CD4-positive, alpha-beta T cell (primary cell): ENCODE measurements at regions not wholly inside any gene's neighbourhood (a gene's known extent, or its start where the extent isn't known, plus 50 kb on each side); places are given as distances from the start of the nearest gene placed in this dataset.

ENCODE experiments used
- ATAC-seq: fragments of 200-7000 bp; cut with Tn5 transposase; one replicate; pipeline ENCODE4 v1.10.0; 2022; ENCODE audit warnings: mild to moderate bottlenecking; ENCODE audit not compliant: poor library complexity
- CTCF ChIA-PET: fragments of 350-600 bp; sonication (Branson Sonifier 250); formaldehyde crosslinking; loops from one replicate; lab custom pipeline; 2021; ENCODE audit warnings: antibody characterized with exemption, inconsistent platforms; lab: Charles Lee
- POLR2A ChIA-PET: fragments of 350-600 bp; sonication (Branson Sonifier 250); formaldehyde crosslinking; loops from one replicate; lab custom pipeline; 2021; ENCODE audit warnings: antibody characterized with exemption, inconsistent platforms; lab: Charles Lee
- DNase-seq, 14 experiments: peaks; one replicate each; pipeline ENCODE4 v3.0.0-alpha.2; 2013 to 2020; ENCODE audit warnings: mixed read lengths in 2 of 14
- H3K27ac ChIP-seq, 2 donors: one replicate each; pipeline versions ENCODE4 v1.5.1 to v1.7.0; 2013; ENCODE audit warnings: low read length in 2 of 2, low read depth in 1 of 2, mild to moderate bottlenecking in 1 of 2
- H3K27me3 ChIP-seq, 2 experiments: 1 replicate in 1 of 2; 2 replicates in 1 of 2; pipeline versions ENCODE4 v1.6.1 to v1.7.0; 2013; ENCODE audit warnings: low read length in 2 of 2, control low read depth in 1 of 2, mild to moderate bottlenecking in 1 of 2, moderate library complexity in 1 of 2; ENCODE audit not compliant: insufficient read depth in 2 of 2, control insufficient read depth in 1 of 2
- H3K36me3 ChIP-seq: one replicate; pipeline ENCODE4 v1.6.1; 2013; ENCODE audit warnings: low read length, control low read depth; ENCODE audit not compliant: insufficient read depth
- H3K4me1 ChIP-seq: one replicate; pipeline ENCODE4 v1.6.1; 2013; ENCODE audit warnings: low read length, control low read depth; ENCODE audit not compliant: insufficient read depth
- H3K4me3 ChIP-seq: one replicate; pipeline ENCODE4 v1.5.1; 2013; ENCODE audit warnings: mild to moderate bottlenecking, low read length, moderate library complexity
- H3K9me3 ChIP-seq, 2 experiments: 1 replicate in 1 of 2; 2 replicates in 1 of 2; pipeline versions ENCODE4 v1.6.1 to v1.7.0; 2013; ENCODE audit warnings: low read length in 2 of 2, mild to moderate bottlenecking in 2 of 2, control low read depth in 1 of 2, moderate library complexity in 1 of 2; ENCODE audit not compliant: control insufficient read depth in 1 of 2, insufficient read depth in 1 of 2
- H3K27ac Mint-ChIP-seq: one replicate; pipeline ENCODE4 v1.8.0; 2020; ENCODE audit warnings: mixed read lengths
- H3K27me3 Mint-ChIP-seq: one replicate; pipeline ENCODE4 v1.8.0; 2021; ENCODE audit warnings: mixed read lengths
- H3K36me3 Mint-ChIP-seq: one replicate; pipeline ENCODE4 v1.8.0; 2021; ENCODE audit warnings: low read depth, mixed read lengths
- H3K4me1 Mint-ChIP-seq: one replicate; pipeline ENCODE4 v1.8.0; 2021; ENCODE audit warnings: low read depth, mixed read lengths
- H3K4me3 Mint-ChIP-seq: one replicate; pipeline ENCODE4 v1.8.0; 2020; ENCODE audit warnings: mild to moderate bottlenecking, mixed read lengths
- H3K9me3 Mint-ChIP-seq: one replicate; pipeline ENCODE4 v1.8.0; 2020; ENCODE audit warnings: mixed read lengths
- CTCF ChIP-seq: fragments of 200-600 bp; IDR thresholded peaks from one replicate; pipeline ENCODE4 v1.8.0; 2022; ENCODE audit warnings: antibody characterized with exemption, mild to moderate bottlenecking
- intact Hi-C, 2 experiments: fragments of 100-400 bp; cut with DNase I in 1 of 2; cut with micrococcal nuclease in 1 of 2; formaldehyde crosslinking; loops; one replicate each; pipeline versions ENCODE4 v1.15.1 to v1.9.0; 2023 to 2025; cut with DNase I, micrococcal nuclease

GRCh38 chr16:5647051-5647450, 549.5 kb upstream of the EEF2KMT start:
- Histone ChIP-seq H3K27ac (no peak overlapping the region), H3K36me3 (no peaks in the 10 kb centered on the region), H3K27me3 (no peaks in the 10 kb centered on the region), H3K4me1 (no peaks in the 10 kb centered on the region), H3K4me3 (no peak overlapping the region), H3K9me3 (no peaks in the 10 kb centered on the region)
- no peaks in the 10 kb centered on the region for H3K4me1 Mint-ChIP-seq
- ATAC-seq (no peak), DNase-seq (no peak)
- peaks cover 3% of the 10 kb centered on the region for H3K27me3 Mint-ChIP-seq
- H3K4me3 Mint-ChIP-seq, result no peak overlapping the region
- no peaks in the 10 kb centered on the region for H3K36me3 Mint-ChIP-seq
- CTCF ChIA-PET, result no interaction called here
- no peaks in the 10 kb centered on the region for H3K9me3 Mint-ChIP-seq
- no peak overlapping the region for H3K27ac Mint-ChIP-seq
- TF ChIP-seq CTCF, result no peak
- intact Hi-C loops, result no loop called here
- POLR2A ChIA-PET, result no interaction called here

- Mint-ChIP-seq H3K4me3 (no peak overlapping the region), H3K4me1 (no peaks in the 10 kb centered on the region), H3K9me3 (no peaks in the 10 kb centered on the region), H3K27me3 (peaks cover 3% of the 10 kb centered on the region), H3K36me3 (no peaks in the 10 kb centered on the region), H3K27ac (no peak overlapping the region)
- Histone ChIP-seq H3K27ac (no peak overlapping the region), H3K36me3 (no peaks in the 10 kb centered on the region), H3K4me3 (no peak overlapping the region), H3K27me3 (no peaks in the 10 kb centered on the region), H3K9me3 (no peaks in the 10 kb centered on the region), H3K4me1 (no peaks in the 10 kb centered on the region)
- DNase-seq, result no peak
- CTCF ChIA-PET, result no interaction called here
- no peak for TF ChIP-seq CTCF
- ATAC-seq, result no peak
- POLR2A ChIA-PET, result no interaction called here
- intact Hi-C loops, result no loop called here
Observed at GRCh38 chr16:5643855-5644531, 546.4 kb upstream of the EEF2KMT start.

GRCh38 chr16:5642436-5642835, 544.8 kb upstream of the EEF2KMT start:
- Histone ChIP-seq H3K27ac (no peak overlapping the region), H3K9me3 (no peaks in the 10 kb centered on the region), H3K36me3 (no peaks in the 10 kb centered on the region), H3K27me3 (no peaks in the 10 kb centered on the region), H3K4me3 (no peak overlapping the region), H3K4me1 (no peaks in the 10 kb centered on the region)
- CTCF ChIA-PET, result no interaction called here
- TF ChIP-seq CTCF, result no peak
- Mint-ChIP-seq H3K9me3 (no peaks in the 10 kb centered on the region), H3K4me3 (no peak overlapping the region), H3K4me1 (no peaks in the 10 kb centered on the region), H3K27me3 (no peaks in the 10 kb centered on the region), H3K36me3 (no peaks in the 10 kb centered on the region), H3K27ac (no peak overlapping the region)
- intact Hi-C loops, result no loop called here
- ATAC-seq, result no peak
- POLR2A ChIA-PET, result no interaction called here
- DNase-seq, result no peak
